ENCODE measurements at regions not wholly inside any gene's neighbourhood (a gene's known extent, or its start where the extent isn't known, plus 50 kb on each side); places are given as distances from the start of the nearest gene placed in this dataset.

- no peak for TF ChIP-seq REST (IDR thresholded peaks at IDR 0.05)
- TF ChIP-seq ZC3H11A (IDR thresholded peaks at IDR 0.05) = no peak
- TF ChIP-seq CHD4 (IDR thresholded peaks at IDR 0.05; ENCODE audit: borderline replicate concordance) = no peak
- TF ChIP-seq ZFP36 (IDR thresholded peaks at IDR 0.05; ENCODE audit: borderline replicate concordance, partially characterized antibody) = no peak
These were observed 605.8 kb upstream of the NOX3 start (continued) for GRCh38 chr6:156061465-156061864.

- DNase-seq (ENCODE audit: low read depth in 1 of 2, low spot score in 1 of 2) = no peak
- FAIRE-seq = no peak
- no peak for TF ChIP-seq TP53 (CRISPR knock-in tag; IDR thresholded peaks at IDR 0.05)
- no peak for TF ChIP-seq FOSB (CRISPR knock-in tag; IDR thresholded peaks at IDR 0.05)
- no peak for TF ChIP-seq HOXA7 (CRISPR knock-in tag; IDR thresholded peaks at IDR 0.05)
- TF ChIP-seq SMC3 (IDR thresholded peaks at IDR 0.05) = no peak
- no peak for TF ChIP-seq ZC3H11A (IDR thresholded peaks at IDR 0.05)
- TF ChIP-seq CBX8 (IDR thresholded peaks at IDR 0.05) = no peak
- no peak for TF ChIP-seq ATOH8 (CRISPR knock-in tag; IDR thresholded peaks at IDR 0.05; ENCODE audit: low read depth)
- TF ChIP-seq RARB (CRISPR knock-in tag; IDR thresholded peaks at IDR 0.05) = no peak
- TF ChIP-seq CEBPB (IDR thresholded peaks at IDR 0.05) = no peak
- no peak for TF ChIP-seq REST (IDR thresholded peaks at IDR 0.05)
- no peak for TF ChIP-seq HEYL (CRISPR knock-in tag; IDR thresholded peaks at IDR 0.05)
- TF ChIP-seq HMGXB4 (CRISPR knock-in tag; IDR thresholded peaks at IDR 0.05; ENCODE audit: borderline replicate concordance) = no peak
- no peak for TF ChIP-seq BHLHE40 (IDR thresholded peaks at IDR 0.05; ENCODE audit: low read depth, low read length)
- TF ChIP-seq CTCF (IDR thresholded peaks at IDR 0.05) = no peak
- no peak for TF ChIP-seq CBX2 (IDR thresholded peaks at IDR 0.05; ENCODE audit: borderline replicate concordance, low read depth)
- no peak for TF ChIP-seq ZNF302 (CRISPR knock-in tag; IDR thresholded peaks at IDR 0.05)
- no peak for TF ChIP-seq ZSCAN20 (CRISPR knock-in tag; IDR thresholded peaks at IDR 0.05)
- ChIA-PET POLR2A (no interaction called here), CTCF (no interaction called here)
- ATAC-seq = no peak
- no peak overlapping the region for H3K4me3 ChIP-seq
- no peaks in the 10 kb centered on the region for H3K4me1 ChIP-seq
- H3K27ac ChIP-seq = no peak overlapping the region
- no peak overlapping the region for H3K4me2 ChIP-seq
- no peaks in the 10 kb centered on the region for H3K9me3 ChIP-seq
- WGBS (ENCODE audit: missing lambda C conversion rate) = 51% methylated on average over 4 of the region's 4 CpGs
These were observed 604.4 kb upstream of the NOX3 start for GRCh38 chr6:156060013-156060412.

All from A549 (cell line).